Right lung (tissue), 2 donors: ENCODE measurements at regions not wholly inside any gene's neighbourhood (a gene's known extent, or its start where the extent isn't known, plus 50 kb on each side); places are given as distances from the start of the nearest gene placed in this dataset.

Experiments used
- DNase-seq, 2 donors: peaks; one replicate each; pipeline ENCODE4 v3.0.0-alpha.2; 2013

DNA sequence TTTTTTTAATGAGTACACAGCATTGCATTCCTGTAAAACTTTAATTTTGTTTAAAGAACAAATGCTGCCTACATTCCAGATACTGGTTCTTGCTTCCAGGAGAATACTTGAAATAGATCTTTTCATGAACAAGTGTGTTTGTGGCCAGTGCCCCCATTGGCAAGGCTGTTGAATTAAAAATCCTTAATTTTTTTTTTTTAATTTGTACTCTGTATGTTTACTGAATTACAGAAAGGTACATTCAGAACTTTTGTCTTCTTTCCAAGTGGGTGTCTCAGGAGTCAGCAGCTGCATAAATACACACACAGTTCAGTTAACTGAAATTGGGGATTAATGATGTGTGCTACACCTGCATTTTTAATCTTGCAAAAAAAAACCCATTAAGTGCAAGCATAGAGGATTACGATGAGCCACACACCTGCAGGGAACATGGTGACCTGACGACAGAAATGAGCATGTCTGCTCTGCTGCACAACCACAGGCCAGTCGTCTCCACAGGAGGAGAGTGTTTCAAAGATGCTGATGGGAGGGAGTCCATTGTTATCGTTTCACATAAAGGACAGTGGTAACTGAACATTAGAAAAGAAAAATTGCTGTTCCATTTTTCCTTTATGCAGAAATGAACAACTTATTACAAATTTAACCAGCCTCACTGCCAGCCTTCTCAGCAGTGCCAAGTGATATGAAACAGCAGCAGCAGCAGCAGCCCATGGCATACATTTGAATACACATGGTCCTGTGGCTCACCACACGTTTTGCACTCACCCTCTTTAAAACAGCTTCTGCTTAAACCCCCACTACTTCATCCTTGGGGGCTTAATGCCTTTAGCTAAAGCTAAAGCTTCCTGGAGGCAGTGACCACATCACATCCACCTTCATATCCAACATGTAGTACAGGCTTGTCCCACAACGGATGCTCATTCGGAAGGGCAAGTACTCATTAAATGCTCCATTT, 72.3 kb upstream of the RFC3 start:
- no peak for DNase-seq

DNA sequence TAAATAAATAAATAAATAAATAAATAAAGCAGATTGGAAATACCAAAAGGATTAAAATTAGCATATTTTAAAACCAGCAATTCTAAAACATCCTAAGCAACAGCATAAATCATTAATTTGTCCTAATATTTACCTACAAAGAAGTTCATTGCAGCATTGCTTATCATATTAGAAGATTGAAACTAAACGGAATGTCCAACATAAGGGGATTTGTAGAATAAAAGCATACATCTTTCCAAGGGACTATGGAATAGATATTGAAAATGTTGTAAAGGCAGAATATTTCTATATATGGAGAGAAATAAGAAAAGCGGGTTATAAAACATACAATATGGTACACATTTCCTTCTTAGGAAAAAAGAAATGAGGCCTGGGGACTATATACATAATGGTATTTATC, 71.1 kb upstream of the RFC3 start:
- no peak for DNase-seq

DNA sequence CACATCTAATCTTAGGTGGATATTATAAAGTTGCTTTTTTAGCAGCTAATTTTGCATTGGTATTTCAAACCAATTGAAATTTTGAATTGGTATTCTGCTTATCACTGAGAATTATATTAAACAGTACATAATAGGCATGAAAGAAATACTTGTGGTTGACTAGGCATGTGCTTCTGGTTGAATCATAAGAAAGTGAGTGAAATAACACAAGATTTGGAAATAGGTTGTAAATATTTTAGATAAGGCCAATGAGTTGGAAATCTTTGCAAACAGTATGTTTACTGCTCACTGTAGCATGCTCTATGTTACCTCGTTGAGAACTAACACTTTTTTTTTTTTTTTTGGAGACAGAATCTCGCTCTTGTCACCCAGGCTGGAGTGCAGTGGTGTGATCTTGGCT, 66.8 kb upstream of the RFC3 start:
- no peak for DNase-seq

DNA sequence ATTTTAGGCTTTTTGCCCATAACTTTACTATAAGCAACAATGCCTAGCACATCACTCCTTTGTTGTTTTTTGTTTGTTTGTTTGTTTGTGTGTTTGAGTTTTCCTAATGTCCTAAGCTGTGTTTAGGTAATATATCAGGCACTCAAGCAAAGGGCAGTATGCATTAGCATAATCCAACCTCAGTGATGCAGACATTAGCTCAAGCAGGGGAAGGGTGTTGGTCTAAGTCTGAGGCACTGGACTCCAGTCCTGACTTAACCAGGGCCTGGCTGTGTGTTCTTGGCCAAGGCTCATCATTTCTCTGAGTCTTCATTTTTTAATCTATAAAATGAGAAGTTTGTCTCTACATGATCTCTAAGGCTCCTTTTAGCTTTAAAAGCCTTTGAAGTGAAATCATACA, 65.9 kb upstream of the RFC3 start:
- no peak for DNase-seq

DNA sequence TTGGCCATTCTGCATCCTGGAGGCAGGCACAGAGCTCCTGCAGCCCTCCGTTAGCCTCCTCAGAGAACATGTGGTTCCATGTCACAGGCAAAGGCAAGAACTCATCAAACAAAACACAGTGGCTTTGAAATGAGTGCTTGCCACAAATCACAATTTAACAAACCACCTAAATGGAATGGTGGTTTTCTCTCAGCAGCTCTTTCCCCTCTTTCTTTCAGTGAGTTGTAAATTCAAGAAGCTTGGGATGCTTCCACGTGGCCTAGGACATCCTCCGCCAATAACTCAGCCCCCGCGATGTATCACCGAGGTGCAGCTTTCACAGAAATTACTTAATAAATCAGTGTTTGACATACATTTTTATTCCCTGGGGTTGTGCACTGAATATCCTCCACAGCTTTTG, 65.4 kb upstream of the RFC3 start:
- no peak for DNase-seq

DNA sequence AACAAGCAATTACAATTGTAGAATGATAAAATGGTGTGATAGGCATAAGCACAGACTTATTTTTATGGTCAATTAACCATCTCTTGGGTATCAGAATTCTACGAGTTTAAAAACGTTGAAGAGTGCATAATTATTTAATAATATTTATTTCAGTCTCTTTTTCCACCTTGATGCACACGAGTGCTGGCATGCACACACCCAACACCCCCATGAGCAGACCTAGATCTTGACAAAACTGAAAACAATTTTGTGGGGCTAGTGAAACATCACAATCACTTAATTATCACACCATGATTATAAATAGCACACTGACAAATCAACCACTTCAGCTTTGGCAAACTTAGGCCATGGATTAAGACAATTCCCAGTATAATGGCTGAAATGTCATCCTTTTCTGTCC, 61.0 kb upstream of the RFC3 start:
- DNase-seq: no peak

DNA sequence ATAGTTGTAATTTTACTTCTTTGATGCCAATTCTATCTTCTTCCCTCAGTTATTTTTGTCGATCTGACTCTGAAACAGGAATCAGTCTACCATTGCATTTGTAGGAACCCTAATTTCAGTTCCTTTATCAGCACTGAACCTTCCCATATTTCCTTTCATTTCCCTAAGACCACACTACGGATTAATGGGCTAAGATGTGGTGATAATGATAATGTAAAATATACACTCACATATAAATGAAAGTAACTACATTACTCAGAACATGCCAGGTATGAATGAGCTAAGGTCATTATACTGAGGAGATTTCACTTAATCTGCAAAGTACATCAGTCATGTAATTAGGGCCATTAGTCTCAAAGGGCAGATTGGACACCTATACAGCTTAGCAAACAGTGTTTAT, 60.2 kb upstream of the RFC3 start:
- DNase-seq: no peak

DNA sequence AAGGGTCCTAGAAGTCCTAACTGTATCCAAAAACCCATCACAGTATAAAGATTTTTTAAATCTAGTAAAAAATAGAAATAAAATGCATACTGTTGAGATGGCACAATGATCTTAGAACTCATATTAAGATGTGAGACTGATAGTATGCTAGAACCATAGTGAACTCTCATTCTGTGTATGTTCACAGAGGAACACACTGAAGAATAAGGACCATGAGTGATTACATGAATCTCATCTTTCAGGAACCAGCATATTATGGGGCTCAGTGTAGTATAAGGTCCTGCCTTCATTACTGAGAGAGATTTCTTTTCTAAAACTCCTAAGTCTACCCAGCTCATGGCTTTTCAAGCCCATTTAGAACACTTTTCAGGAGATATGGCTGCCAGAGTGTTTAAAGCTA, 59.8 kb upstream of the RFC3 start:
- DNase-seq: no peak

DNA sequence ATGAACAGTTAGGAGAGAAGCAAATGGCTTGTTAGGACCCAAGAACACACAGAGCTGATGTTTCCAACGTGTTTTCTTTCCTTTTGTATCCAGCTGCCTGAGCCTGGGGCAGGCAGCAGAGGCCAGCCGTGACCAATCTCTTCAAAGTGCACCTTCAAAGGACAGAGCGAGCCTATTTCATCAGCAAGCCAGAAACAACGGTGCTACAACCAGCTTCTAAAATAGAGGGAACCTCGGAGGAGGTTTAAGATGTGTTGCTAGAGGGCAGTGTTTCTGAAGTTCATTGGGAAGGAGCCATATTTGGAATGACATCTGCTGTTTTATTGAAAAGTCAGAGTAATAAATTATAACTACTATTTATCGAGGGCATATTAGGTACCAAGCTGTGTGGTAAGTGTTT, 56.2 kb upstream of the RFC3 start:
- no peak for DNase-seq

DNA sequence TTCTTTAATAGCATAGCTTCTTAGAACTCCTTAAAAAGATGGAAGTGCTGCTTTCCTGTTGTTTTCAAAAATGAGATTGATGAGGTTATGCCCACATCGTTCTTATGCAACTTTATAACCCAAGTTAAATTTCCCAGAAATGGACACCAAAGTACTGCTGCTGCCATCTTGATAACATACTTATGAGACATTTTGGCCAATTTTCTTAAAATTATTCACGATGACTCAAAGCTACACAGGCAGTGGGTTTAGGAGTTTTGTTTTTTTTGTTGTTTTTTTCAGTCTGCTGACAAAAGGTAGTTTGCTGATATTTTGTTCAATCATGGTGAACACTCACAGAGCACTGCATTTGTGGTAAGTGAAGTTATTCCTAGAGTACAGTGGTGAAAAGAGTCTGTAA, 54.9 kb upstream of the RFC3 start:
- DNase-seq: no peak

DNA sequence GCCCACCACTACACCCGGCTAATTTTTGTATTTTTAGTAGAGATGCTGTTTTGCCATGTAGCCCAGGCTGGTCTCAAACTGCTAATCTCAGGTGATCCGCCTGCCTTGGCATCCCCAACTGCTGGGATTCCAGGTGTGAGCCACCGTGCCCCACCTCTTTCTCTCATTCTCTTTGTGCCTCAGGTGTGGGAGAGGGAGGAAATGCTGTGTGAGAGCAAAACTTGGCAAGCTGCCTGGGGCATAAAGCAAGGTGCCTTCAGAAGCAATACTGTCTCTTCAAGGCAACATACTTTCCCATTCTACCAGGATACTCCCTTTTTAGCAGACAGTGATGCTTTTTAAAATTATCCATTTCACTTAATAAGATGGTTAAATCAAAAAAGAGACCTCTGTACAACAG, 53.2 kb upstream of the RFC3 start:
- DNase-seq: no peak

DNA sequence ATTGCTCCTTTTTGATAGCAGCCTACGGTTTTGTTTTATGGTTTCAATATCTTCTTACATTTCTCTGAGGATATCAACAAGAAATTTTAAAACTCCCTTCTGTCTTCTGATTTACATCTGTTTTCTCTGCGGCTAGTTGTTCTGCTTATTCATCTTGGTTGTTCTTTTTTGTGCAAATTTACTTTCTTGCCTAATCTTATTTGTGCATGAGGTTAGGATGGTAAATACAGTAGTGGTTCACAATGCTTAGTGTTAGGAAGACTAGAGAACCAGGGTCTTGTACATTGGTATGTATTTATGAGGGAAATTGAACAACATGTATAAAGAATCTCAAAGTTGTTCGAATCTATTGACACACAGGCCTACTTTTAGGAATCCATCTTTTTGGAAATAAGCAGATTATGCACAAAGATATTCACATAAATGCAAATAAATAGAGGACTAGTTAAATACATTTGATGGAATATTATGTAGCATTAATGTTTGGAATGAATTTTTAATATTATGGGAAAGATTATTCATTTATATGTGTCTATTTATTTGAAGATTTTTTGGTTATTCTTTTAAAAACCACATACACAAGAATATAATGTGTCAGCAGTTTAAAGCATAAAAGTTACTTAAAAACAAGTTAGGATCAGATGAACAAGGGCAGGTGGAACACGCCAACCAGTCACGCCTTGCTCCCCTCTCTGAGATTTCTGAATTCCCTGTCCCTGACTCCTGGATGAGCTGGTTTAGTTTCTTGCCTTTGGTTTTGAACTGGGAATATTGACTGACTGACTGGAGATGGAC, 51.4 kb upstream of the RFC3 start:
- DNase-seq: no peak

DNA sequence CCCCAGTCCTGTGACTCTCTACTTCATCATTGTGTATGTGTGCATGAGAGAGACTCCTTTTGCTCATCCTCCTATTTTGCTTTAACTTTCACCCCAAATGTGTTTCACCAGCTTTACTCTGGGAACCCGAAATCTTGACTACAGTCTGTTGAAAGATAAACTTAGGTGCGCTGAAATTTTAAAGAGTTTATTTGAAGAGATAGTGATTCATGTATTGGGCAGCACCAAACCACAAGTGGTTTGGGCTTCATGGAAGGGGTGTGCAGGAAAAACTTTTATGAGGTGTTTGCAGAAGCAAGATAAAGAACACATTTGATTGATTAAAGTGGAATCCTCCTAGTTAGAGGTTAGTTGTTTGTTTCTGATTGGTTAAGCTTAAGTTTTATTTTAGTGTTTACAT, 50.8 kb upstream of the RFC3 start:
- no peak for DNase-seq
